Inferior parietal cortex (tissue), 1 donor: ENCODE measurements at regions not wholly inside any gene's neighbourhood (a gene's known extent, or its start where the extent isn't known, plus 50 kb on each side); places are given as distances from the start of the nearest gene placed in this dataset.

ENCODE experiments used
- DNase-seq: peaks from one replicate; pipeline ENCODE4 v3.0.0-alpha.2; 2016; ENCODE audit errors: extremely low spot score

GRCh38 chr10:28781296-28781695 is 104.0 kb downstream of the BAMBI start:
- no peak for DNase-seq

DNA sequence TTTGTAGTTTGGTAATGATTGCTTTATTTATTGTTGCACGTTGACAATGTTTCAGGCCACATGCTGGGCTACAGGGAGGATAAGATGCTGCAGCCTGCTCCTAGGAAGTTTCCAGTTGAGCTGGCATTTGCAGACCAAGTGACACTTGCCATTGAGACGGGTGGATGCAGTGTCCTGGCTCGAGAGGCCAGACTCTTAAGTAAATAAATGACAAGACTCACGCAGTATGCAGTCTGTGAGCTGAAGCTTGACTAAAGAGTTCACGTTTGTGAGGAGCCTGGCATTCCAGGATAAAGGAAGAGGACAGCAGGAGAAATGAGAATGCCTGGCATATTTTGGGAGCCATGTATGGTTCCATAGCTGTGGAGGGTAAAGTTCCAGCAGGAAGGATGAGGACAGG is 105.8 kb downstream of the BAMBI start:
- DNase-seq, result no peak

DNA sequence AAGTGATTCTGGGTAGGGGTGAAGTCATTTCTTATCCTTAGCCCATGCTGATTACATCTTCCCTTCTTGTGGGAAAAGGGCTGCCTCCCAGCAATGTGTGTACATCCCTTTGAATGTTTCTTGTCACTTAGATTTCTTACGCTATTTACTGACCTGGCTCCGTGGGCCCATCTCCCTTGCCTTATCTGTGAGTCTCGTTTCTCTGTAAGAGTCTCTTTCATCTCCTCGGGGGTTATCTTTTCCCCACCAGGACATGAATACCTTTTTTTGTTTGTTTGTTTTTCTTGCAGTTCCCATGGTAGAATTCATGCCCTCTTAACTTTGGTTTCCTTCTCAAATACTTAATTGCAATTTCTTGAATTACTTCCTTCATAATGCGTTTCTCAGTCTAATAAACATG is 107.7 kb downstream of the BAMBI start:
- DNase-seq, result no peak

DNA sequence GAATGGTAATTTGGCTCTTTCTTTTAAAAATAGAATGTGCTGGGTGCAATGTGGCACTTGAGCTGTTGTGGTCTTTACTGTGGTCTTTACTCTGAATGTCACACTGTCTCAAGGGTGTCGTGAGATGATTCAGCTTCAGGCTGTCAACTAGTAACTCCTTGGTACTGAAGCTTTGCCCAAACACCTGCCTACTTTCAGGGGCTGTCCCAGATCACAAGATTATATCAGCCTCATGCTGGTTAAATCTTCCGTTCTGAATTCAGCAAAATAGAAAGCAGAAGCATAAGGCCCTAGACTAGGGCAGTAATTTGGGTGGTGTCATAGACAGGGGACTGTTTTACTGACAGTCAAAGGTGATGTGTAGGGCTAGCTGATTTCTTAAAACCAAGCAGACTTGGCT is 110.9 kb downstream of the BAMBI start:
- no peak for DNase-seq

- DNase-seq, result peak; percentile 74
These were observed 111.4 kb downstream of the BAMBI start for GRCh38 chr10:28788762-28789161.

DNA sequence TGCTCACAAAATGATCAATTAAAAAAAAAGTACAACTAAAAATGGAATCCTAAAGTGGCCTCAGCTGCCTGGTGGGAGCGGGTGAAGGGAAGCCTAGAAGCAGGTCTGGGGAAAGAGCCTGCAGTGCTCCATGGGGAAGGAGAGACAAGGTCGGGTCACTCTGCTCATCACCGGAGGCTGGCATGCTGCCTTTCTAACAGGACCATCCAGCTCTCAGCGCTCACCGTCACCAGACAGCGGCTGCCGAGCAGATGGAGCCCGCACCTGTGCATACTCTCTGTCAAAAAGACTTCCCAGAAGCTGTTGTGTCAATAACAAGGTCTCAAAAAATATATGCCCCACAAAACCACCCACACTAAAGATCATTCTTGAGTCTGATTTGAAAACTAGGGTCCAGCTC is 112.8 kb downstream of the BAMBI start:
- DNase-seq, result no peak

DNA sequence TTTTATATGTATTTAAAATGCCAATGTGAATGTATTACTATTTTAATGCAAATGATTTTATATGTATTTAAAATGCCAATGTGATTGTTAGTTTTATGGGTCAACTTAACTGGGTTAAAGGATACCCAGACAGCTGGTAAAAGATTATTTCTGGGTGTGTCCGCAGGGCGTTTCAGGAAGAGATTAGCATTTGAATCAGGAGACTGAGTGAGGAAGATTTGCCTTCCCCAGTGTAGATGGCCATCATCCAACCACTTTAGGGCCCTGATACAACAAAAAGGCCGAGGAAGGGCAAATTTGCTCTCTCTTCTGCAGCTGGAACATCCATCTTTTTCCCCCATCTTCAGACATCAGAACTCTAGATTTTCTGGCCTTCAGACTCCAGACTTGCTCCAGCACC is 116.2 kb downstream of the BAMBI start:
- DNase-seq, result no peak

DNA sequence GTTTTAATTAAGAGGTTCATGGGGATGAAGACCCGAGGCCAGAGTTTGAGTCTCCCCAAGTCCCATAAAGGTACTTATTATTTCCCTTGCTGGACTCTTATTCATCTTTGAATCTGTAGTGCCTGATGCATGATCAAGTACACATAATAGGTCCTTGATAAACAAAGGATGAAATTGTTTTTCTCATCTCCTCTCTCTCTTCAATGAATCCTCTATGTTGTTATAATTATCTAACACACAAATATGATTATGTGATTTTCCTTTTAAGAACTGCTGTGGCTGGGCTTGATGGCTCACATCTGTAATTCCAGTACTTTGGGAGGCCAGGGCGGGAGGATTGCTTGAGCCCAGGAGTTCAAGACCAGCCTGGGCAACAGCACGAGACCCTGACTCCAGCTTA is 117.7 kb downstream of the BAMBI start:
- no peak for DNase-seq

DNA sequence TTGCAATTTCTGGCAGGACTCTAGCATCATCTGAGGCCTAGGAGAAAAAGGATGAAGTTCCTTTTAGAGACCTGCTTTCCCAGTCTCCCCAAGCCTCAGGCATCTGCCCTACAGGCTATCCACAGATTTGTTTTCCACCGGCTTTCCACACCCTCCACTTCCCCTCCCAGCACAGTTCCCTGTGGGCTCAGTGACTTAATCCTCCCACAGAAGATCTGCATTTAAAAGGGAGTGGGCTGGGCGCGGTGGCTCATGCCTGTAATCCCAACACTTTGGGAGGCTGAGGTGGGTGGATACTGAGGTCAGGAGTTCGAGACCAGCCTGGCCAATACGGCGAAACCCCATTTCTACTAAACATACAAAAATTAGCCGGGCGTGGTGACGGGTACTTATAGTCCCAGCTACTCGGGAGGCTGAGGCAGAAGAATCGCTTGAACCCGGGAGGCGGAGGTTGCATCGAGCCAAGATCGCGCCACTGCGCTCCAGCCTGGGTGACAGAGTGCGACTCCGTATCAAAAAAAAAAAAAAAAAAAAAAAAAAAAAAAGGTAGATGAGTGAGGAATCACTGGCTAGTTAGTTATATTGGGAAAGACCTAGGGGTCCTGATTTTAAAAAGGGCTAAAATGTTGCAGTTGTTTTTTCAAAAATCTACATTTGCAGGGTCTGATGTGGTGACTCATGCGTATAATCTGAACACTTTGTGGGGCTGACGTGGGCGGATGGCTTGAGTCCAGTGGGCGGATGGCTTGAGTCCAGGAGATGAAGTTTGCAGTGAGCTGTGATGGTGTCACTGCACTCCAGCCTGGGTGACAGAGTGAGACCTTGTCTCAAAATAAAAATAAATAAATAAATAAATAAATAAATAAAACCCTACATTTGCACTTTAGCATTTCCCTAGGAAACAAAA is 119.5 kb downstream of the BAMBI start:
- no peak for DNase-seq

- no peak for DNase-seq
These were observed 120.6 kb downstream of the BAMBI start for GRCh38 chr10:28797904-28798371.

DNA sequence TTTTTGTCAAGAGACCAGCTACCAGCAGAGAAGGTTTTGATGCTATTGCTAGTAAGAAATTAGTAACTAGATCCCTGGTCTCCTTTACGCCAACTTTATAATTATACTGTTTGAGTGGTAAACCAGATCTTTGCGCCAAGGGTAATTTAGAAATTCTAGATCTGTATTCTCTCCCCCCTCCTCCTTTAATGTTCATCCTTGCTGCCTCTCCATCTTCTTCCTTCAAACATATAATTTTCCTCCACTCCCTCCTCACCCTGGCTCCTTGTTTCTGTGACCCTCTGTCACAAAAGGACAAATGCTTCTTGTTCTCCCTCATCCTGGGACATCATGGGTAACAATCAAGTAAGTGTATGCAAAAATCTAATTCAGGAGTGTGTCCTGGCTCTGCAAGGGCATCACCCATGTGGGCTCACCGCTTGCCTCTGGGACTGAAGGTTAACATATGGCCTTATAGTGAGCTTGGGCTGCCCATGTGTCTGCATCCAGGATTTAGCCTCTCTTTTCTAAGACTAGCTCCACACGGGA is 121.2 kb downstream of the BAMBI start:
- DNase-seq, result no peak

DNA sequence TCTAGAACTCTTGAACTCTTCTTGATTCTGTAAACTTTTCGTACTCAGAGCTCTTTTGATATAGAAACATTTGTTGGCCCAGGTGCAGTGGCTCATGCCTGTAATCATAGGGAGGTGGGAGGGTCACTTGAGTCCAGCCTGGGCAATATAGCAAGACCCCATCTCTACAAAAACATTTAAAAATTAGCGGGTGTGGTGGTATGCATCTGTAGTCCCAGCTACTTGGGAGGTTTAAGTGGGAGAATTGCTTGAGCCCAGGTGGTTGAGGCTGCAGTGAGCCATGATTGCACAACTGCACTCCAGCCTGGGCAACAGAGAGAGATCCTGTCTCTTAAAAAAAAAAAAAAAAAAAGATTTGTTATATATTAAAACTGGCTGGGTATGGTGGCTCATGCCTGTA is 121.6 kb downstream of the BAMBI start:
- DNase-seq, result no peak

- DNase-seq, result no peak
These were observed 122.8 kb downstream of the BAMBI start for GRCh38 chr10:28800144-28800543.

DNA sequence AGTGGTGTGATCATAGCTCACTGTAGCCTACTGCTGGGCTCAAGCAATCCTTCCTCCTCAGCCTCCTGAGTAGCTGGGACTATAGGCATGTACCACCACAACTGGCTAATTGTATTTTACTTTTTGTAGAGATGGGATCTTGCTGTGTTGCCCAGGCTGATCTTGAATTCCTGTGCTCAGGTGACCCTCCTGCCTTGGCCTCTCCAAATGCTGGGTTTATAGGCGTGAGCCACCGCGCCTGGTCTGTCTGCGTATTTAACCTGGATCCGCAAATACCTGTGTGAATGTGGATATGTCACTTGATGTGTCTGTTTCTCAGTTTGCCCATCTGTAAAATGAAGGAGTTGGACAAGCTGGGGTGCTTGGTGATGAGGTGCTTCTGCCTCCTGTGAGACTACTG is 123.9 kb downstream of the BAMBI start:
- no peak for DNase-seq

DNA sequence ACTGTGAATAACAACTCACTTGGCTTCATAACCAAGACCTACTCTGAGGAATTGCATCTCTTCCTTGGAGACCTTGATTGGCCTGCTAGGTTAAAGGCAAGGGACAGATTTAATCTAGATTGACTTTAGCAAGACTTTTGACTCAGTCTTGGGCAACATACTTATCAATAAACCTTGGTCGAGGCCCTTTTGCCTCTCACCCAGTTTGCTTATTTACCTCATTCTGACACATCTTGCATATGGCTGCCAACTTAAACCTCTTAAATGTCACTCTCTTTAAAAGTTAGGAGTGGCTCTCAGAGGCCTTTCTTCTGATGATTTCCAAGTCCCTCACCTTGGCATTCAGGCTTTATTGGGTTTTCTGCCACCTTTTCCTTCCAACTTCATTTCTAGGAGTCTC is 124.5 kb downstream of the BAMBI start:
- no peak for DNase-seq

DNA sequence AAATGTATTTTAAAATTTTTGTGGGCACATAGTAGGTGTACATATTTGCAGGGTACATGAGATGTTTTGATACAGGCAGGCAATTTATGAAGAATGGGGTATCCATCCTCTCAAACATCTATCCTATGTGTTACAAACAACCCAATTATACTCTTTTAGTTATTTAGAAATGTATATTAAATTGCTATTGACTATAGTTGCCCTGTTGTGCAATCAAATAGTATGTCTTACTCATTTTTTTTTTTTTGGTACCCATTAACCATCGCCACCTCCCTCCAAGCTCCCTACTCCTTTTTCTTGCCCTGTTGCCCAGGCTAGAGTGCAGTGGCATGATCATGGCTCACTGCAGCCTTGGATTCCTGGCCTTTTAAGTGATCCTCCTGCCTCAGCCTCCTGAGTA is 128.1 kb downstream of the BAMBI start:
- no peak for DNase-seq

DNA sequence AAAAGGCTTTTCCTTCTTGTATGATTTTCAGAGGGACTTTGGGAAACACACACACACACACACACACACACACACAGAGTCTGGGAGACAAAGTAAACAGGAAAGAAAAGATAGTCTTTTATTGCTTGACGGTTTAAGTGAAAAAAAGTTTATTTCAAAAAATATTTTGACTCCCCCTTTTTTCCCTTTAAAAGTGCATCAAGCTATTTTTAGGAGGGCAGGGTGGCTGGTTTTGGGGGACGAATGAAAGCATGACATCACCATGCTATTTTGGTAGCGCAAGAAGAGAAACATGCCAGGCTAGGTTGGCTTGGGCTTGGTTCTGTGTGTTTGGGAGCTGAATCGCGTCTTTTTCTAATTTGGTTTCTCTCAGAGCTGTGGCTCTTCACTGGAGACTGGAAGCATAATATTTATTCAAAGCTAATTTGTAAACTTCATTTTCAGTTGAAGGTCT is 129.2 kb downstream of the BAMBI start:
- DNase-seq, result no peak

DNA sequence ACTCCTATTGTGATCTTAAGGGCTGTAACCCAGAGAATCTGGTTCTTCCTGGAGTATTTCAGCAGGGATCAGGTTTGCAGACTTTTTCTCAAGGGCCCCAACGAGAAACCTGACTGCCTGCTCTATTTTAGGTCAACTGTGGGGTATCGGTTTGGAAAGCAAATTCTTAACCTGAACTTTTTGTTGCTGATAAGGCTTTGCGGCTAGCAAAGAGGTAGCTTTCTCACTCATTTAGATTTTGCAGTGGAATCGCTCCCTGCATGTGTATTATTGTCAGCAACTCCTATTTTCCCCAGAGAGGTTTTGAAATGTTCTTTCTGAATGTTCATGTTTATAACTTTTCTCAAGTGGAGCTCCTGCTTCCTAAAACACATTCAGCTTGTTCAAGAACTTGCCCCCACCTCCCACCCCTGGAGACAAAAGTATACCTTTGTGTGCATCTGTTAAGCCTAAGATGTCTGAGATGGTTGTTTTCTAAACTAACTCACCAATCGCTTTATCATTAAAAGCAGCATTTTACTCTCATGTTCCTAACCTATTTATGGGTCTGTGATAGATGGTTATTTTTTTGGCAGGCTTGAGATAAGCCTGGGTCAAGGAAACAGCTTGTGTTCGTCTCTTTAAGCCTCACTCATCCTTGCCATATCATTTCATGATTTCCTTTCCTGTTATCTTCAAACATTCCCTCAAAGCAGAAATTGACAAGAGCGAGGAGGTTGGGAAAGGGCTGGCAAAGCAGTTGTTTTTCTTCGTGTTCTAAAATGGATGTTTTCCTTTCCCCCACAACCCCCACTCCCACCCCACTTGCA is 129.8 kb downstream of the BAMBI start:
- no peak for DNase-seq

- DNase-seq, result no peak
These were observed 130.7 kb downstream of the BAMBI start for GRCh38 chr10:28807760-28808613.

GRCh38 chr10:28808693-28809092 is 131.4 kb downstream of the BAMBI start:
- DNase-seq, result no peak

- DNase-seq, result no peak
These were observed 132.9 kb downstream of the BAMBI start for GRCh38 chr10:28810057-28810870.
